Vagina (tissue), 2 donors: ENCODE measurements at regions not wholly inside any gene's neighbourhood (a gene's known extent, or its start where the extent isn't known, plus 50 kb on each side); places are given as distances from the start of the nearest gene placed in this dataset.

Source experiments
- DNase-seq, 2 donors: peaks; one replicate each; pipeline ENCODE4 v3.0.0-alpha.2; 2017; ENCODE audit errors: extremely low spot score in 2 of 2
- H3K27ac ChIP-seq: fragments of 200-600 bp; sonication (generic); one replicate; pipeline ENCODE4 v1.5.1; 2019
- H3K27me3 ChIP-seq: fragments of 200-600 bp; sonication (generic); one replicate; pipeline ENCODE4 v1.5.1; 2019
- H3K36me3 ChIP-seq, 2 donors: fragments of 200-600 bp; sonication (generic); one replicate each; pipeline ENCODE4 v1.5.1; 2017 to 2019
- H3K4me1 ChIP-seq: fragments of 200-600 bp; sonication (generic); one replicate; pipeline ENCODE4 v1.5.1; 2019
- H3K4me3 ChIP-seq, 2 donors: fragments of 200-600 bp; sonication (generic); 1 replicate in 1 of 2; 2 replicates in 1 of 2; pipeline ENCODE4 v1.5.1; 2016 to 2019
- H3K9me3 ChIP-seq: fragments of 200-600 bp; sonication (generic); one replicate; pipeline ENCODE4 v1.5.1; 2019
- POLR2A ChIP-seq, 2 donors: fragments of 450-650 bp; IDR thresholded peaks; one replicate each; pipeline ENCODE4 v1.6.1; 2017; ENCODE audit warnings: antibody characterized with exemption in 2 of 2, mild to moderate bottlenecking in 2 of 2, moderate library complexity in 2 of 2
- POLR2AphosphoS5 ChIP-seq, 2 donors: sonication (generic); formaldehyde crosslinking; IDR thresholded peaks; one replicate each; pipeline ENCODE4 v1.9.0; 2017; ENCODE audit warnings: antibody characterized with exemption in 2 of 2, mild to moderate bottlenecking in 2 of 2, low read depth in 1 of 2; ENCODE audit not compliant: insufficient read depth in 1 of 2
- intact Hi-C: fragments of 100-400 bp; cut with DNase I; formaldehyde crosslinking; loops from one replicate; pipeline ENCODE4 v1.15.1; 2023
- TF ChIP-seq, protein P1 (sequence below), 3 experiments: fragments of 450-650 bp in 2 of 3; fragments of 200-600 bp in 1 of 3; sonication (generic) in 1 of 3; IDR thresholded peaks; one replicate each; pipeline ENCODE4 v1.5.1; 2017 to 2019; ENCODE audit warnings: antibody characterized with exemption in 3 of 3, mild to moderate bottlenecking in 2 of 3, moderate library complexity in 2 of 3

- TF ChIP-seq, protein P1, sequence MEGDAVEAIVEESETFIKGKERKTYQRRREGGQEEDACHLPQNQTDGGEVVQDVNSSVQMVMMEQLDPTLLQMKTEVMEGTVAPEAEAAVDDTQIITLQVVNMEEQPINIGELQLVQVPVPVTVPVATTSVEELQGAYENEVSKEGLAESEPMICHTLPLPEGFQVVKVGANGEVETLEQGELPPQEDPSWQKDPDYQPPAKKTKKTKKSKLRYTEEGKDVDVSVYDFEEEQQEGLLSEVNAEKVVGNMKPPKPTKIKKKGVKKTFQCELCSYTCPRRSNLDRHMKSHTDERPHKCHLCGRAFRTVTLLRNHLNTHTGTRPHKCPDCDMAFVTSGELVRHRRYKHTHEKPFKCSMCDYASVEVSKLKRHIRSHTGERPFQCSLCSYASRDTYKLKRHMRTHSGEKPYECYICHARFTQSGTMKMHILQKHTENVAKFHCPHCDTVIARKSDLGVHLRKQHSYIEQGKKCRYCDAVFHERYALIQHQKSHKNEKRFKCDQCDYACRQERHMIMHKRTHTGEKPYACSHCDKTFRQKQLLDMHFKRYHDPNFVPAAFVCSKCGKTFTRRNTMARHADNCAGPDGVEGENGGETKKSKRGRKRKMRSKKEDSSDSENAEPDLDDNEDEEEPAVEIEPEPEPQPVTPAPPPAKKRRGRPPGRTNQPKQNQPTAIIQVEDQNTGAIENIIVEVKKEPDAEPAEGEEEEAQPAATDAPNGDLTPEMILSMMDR (IDR thresholded peaks at IDR 0.05): no peak
- no peak for TF ChIP-seq POLR2AphosphoS5 (IDR thresholded peaks at IDR 0.05; ENCODE audit: insufficient read depth in 1 of 2, low read depth in 1 of 2)
- TF ChIP-seq POLR2A (IDR thresholded peaks at IDR 0.05): no peak
- no peak overlapping the region for H3K27ac ChIP-seq
- no peaks in the 10 kb centered on the region for H3K4me1 ChIP-seq
- no peaks in the 10 kb centered on the region for H3K36me3 ChIP-seq
- no peak overlapping the region for H3K4me3 ChIP-seq
- H3K9me3 ChIP-seq: no peaks in the 10 kb centered on the region
- DNase-seq: no peak
- H3K27me3 ChIP-seq: no peaks in the 10 kb centered on the region
- intact Hi-C loops: no loop called here
Measured at GRCh38 chr13:111541752-111542529, 221.5 kb downstream of the TEX29 start.

DNA sequence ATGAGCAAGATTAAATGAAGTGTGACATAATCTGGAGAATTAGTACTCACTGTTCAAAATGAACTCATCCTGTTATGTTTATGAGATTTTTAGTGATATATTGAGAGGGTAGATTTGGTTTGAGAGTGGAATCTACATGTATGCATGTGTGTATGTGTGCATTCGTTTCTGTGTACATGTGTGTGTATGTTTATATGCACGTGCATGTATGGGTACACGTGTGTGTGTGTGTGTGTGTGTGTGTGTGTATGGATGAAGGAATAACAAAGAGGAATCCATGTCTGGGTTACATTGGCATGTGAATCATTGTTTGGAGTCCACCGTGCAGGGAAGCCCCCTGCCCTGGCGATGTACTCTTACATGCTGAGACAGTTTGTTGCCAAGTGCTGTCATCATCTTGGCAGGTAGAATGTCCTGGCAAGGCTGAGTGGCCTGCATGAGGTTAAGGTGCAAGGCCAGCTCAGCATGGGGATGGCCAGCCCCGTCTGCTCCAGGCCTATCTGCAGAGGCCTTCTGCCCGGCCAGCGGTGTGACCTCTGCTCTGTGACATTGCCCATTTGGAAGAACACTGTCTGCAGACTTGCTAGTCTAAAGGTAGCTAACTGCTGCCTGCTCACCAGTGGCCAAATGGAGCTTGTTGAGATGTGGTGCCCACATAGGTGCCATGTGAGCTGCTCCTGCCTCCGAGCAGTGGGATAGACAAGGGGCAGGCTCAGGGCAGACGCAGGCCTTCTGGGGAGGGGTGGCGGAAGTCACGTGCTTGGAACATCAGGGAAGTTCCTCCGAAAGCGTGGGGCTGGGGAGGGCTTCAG lies 222.3 kb downstream of the TEX29 start:
- no peaks in the 10 kb centered on the region for H3K36me3 ChIP-seq
- H3K27ac ChIP-seq: no peak overlapping the region
- intact Hi-C loops: no loop called here
- no peak overlapping the region for H3K4me3 ChIP-seq
- H3K27me3 ChIP-seq: no peaks in the 10 kb centered on the region
- no peak for DNase-seq
- TF ChIP-seq POLR2A (IDR thresholded peaks at IDR 0.05) (no peak), POLR2AphosphoS5 (IDR thresholded peaks at IDR 0.05; ENCODE audit: insufficient read depth in 1 of 2, low read depth in 1 of 2) (no peak)
- TF ChIP-seq, protein P1 (IDR thresholded peaks at IDR 0.05): no peak
- no peaks in the 10 kb centered on the region for H3K9me3 ChIP-seq
- H3K4me1 ChIP-seq: no peaks in the 10 kb centered on the region

- Histone ChIP-seq H3K9me3 (no peaks in the 10 kb centered on the region), H3K27me3 (no peaks in the 10 kb centered on the region), H3K36me3 (no peaks in the 10 kb centered on the region), H3K4me1 (no peaks in the 10 kb centered on the region), H3K4me3 (no peak overlapping the region), H3K27ac (no peak overlapping the region)
- TF ChIP-seq, protein P1 (IDR thresholded peaks at IDR 0.05): no peak
- TF ChIP-seq POLR2AphosphoS5 (IDR thresholded peaks at IDR 0.05; ENCODE audit: insufficient read depth in 1 of 2, low read depth in 1 of 2): no peak
- no peak for TF ChIP-seq POLR2A (IDR thresholded peaks at IDR 0.05)
- DNase-seq: no peak
- intact Hi-C loops: no loop called here
Measured at GRCh38 chr13:111546921-111547675, 226.7 kb downstream of the TEX29 start.

GRCh38 chr13:111547726-111548273 lies 227.4 kb downstream of the TEX29 start:
- TF ChIP-seq, protein P1 (IDR thresholded peaks at IDR 0.05): no peak
- TF ChIP-seq POLR2A (IDR thresholded peaks at IDR 0.05) (no peak), POLR2AphosphoS5 (IDR thresholded peaks at IDR 0.05; ENCODE audit: insufficient read depth in 1 of 2, low read depth in 1 of 2) (no peak)
- H3K4me3 ChIP-seq: no peak overlapping the region
- H3K27me3 ChIP-seq: no peaks in the 10 kb centered on the region
- H3K9me3 ChIP-seq: no peaks in the 10 kb centered on the region
- no peaks in the 10 kb centered on the region for H3K4me1 ChIP-seq
- intact Hi-C loops: no loop called here
- H3K36me3 ChIP-seq: no peaks in the 10 kb centered on the region
- H3K27ac ChIP-seq: no peak overlapping the region
- DNase-seq: no peak
